Sigmoid colon (tissue), 6 donors: ENCODE measurements at regions not wholly inside any gene's neighbourhood (a gene's known extent, or its start where the extent isn't known, plus 50 kb on each side); places are given as distances from the start of the nearest gene placed in this dataset.

Source experiments
- DNase-seq: peaks from one replicate; pipeline ENCODE4 v3.0.0-alpha.2; 2019
- H3K27ac ChIP-seq, 4 donors: fragments of 200-600 bp; sonication (generic); one replicate each; pipeline ENCODE4 v1.5.1; 2016 to 2019; ENCODE audit warnings: mild to moderate bottlenecking in 1 of 4
- H3K27me3 ChIP-seq, 3 donors: fragments of 200-600 bp; sonication (generic); one replicate each; pipeline ENCODE4 v1.5.1; 2019; ENCODE audit warnings: mild to moderate bottlenecking in 1 of 3
- H3K36me3 ChIP-seq, 4 donors: fragments of 200-600 bp; sonication (generic); one replicate each; pipeline ENCODE4 v1.5.1; 2016 to 2019
- H3K4me1 ChIP-seq, 4 donors: fragments of 200-600 bp; sonication (generic); one replicate each; pipeline ENCODE4 v1.5.1; 2017 to 2019
- H3K4me3 ChIP-seq, 4 donors: fragments of 200-600 bp; sonication (generic); one replicate each; pipeline ENCODE4 v1.5.1; 2017 to 2019; ENCODE audit warnings: mild to moderate bottlenecking in 2 of 4, moderate library complexity in 1 of 4
- H3K9me3 ChIP-seq, 4 donors: fragments of 200-600 bp in 3 of 4; sonication (generic) in 3 of 4; one replicate each; pipeline versions ENCODE4 v1.5.1 to v1.6.1; 2013 to 2019
- EP300 ChIP-seq, 4 donors: sonication (generic); formaldehyde crosslinking; IDR thresholded peaks; one replicate each; pipeline ENCODE4 v1.6.1; 2017; ENCODE audit warnings: antibody characterized with exemption in 4 of 4
- POLR2A ChIP-seq, 2 donors: fragments of 450-650 bp; IDR thresholded peaks; one replicate each; pipeline ENCODE4 v1.6.1; 2016; ENCODE audit warnings: antibody characterized with exemption in 2 of 2, mild to moderate bottlenecking in 2 of 2, moderate library complexity in 2 of 2
- POLR2AphosphoS5 ChIP-seq, 4 donors: sonication (generic); formaldehyde crosslinking; IDR thresholded peaks; one replicate each; pipeline ENCODE4 v1.6.1; 2017; ENCODE audit warnings: antibody characterized with exemption in 4 of 4
- WGBS, 2 donors: extraction: QIAGEN DNeasy Blood & Tissue Kit; methylation state at CpG; one replicate each; pipeline ENCODE4 v1.1.7; 2013; 5-methylcytosine and 5-hydroxymethylcytosine counted together
- intact Hi-C: fragments of 100-400 bp; cut with DNase I; formaldehyde crosslinking; loops from one replicate; pipeline ENCODE4 v1.15.1; 2023
- TF ChIP-seq, protein P1 (sequence below), 4 experiments: fragments of 450-650 bp in 3 of 4; fragments of 200-600 bp in 1 of 4; IDR thresholded peaks; one replicate each; pipeline ENCODE4 v1.5.1; 2016 to 2019; ENCODE audit warnings: antibody characterized with exemption in 4 of 4, mild to moderate bottlenecking in 3 of 4, moderate library complexity in 2 of 4
- donor health status: healthy with polysubstance abuse.
- donor health status: healthy.

- Histone ChIP-seq H3K9me3 (no peaks in the 10 kb centered on the region), H3K27me3 (no peaks in the 10 kb centered on the region), H3K4me1 (peaks cover 0 to 19% (median 14%) of the 10 kb centered on the region in 4 donors), H3K27ac (peak overlapping the region in 3 of 4 donors; percentile 3 to 52 (median 3)), H3K36me3 (no peaks in the 10 kb centered on the region), H3K4me3 (no peak overlapping the region)
- intact Hi-C loops = no loop called here
- 18 to 20% methylated on average over 6 of the region's 6 CpGs for WGBS, 2 donors
- no peak for DNase-seq
- TF ChIP-seq POLR2A (IDR thresholded peaks at IDR 0.05) (no peak), POLR2AphosphoS5 (IDR thresholded peaks at IDR 0.05) (no peak)
Measured at GRCh38 chr20:53708129-53708968, 114.7 kb upstream of the ZNF217 start.

- no peak overlapping the region for H3K4me3 ChIP-seq
- 67 to 69% methylated on average over 6 of the region's 6 CpGs for WGBS, 2 donors
- no peaks in the 10 kb centered on the region for H3K36me3 ChIP-seq
- no peaks in the 10 kb centered on the region for H3K9me3 ChIP-seq
- H3K27me3 ChIP-seq = no peaks in the 10 kb centered on the region
- TF ChIP-seq, protein P1, sequence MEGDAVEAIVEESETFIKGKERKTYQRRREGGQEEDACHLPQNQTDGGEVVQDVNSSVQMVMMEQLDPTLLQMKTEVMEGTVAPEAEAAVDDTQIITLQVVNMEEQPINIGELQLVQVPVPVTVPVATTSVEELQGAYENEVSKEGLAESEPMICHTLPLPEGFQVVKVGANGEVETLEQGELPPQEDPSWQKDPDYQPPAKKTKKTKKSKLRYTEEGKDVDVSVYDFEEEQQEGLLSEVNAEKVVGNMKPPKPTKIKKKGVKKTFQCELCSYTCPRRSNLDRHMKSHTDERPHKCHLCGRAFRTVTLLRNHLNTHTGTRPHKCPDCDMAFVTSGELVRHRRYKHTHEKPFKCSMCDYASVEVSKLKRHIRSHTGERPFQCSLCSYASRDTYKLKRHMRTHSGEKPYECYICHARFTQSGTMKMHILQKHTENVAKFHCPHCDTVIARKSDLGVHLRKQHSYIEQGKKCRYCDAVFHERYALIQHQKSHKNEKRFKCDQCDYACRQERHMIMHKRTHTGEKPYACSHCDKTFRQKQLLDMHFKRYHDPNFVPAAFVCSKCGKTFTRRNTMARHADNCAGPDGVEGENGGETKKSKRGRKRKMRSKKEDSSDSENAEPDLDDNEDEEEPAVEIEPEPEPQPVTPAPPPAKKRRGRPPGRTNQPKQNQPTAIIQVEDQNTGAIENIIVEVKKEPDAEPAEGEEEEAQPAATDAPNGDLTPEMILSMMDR (IDR thresholded peaks at IDR 0.05) = peak in 1 of 4 experiments; percentile 13
- TF ChIP-seq POLR2A (IDR thresholded peaks at IDR 0.05) = no peak
- no peak for DNase-seq
- intact Hi-C loops = no loop called here
- H3K27ac ChIP-seq = peak overlapping the region in 3 of 4 donors; percentile 3 to 52 (median 21)
- peaks cover 0 to 19% (median 14%) of the 10 kb centered on the region in 4 donors for H3K4me1 ChIP-seq
Measured at GRCh38 chr20:53707371-53708055, 113.9 kb upstream of the ZNF217 start.

DNA sequence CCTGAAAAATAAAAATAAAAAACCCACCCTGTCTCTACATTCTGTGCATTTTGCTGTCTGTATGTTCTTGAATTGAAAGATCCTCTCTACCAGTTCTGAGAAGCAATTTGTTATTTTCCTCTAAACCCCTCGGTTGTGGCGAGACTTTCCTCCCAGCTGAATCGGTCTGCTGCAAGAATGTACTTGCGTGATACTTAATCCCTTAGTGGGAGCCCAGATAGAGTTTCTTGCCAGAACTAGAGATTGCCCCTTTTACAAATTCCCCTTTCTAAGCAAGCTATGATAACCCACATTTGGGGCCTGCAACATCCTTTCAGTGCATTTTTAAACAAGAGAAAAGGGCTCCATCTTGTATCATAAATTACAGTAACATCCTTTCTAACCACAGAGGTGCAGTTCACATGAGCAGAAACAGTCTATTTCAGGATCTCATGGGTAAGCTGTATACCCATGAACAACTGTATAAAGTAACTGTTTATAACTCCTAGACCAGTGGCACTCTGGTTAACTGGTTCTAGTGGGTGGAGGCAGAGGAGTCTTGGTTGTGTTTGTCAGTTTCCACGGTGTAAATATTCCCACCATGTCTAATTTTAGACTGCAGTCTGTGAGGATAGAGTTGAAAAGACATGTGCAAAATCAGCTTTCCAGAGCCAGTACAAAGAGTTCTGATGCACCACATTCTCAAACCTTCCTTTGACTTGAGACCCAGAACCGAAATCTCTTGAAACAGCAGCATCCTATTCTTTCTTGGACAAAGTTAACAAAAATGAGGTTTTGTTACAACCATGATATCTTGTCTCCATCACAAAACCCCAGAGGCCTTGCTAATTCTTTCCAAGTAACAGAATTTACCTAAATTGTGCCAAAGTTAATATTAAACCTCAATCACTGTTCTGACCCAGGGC, 113.1 kb upstream of the ZNF217 start:
- intact Hi-C loops = no loop called here
- WGBS, 2 donors = 36 to 62% methylated on average over 6 of the region's 6 CpGs
- Histone ChIP-seq H3K9me3 (no peaks in the 10 kb centered on the region), H3K27me3 (no peaks in the 10 kb centered on the region), H3K4me1 (peaks cover 0 to 19% (median 14%) of the 10 kb centered on the region in 4 donors), H3K36me3 (no peaks in the 10 kb centered on the region), H3K27ac (peak overlapping the region in 2 of 4 donors; percentile 21 to 52), H3K4me3 (no peak overlapping the region)
- no peak for DNase-seq
- TF ChIP-seq POLR2A (IDR thresholded peaks at IDR 0.05) = peak in 1 of 2 donors; percentile 1
- TF ChIP-seq, protein P1 (IDR thresholded peaks at IDR 0.05) = no peak

- H3K27ac ChIP-seq = no peak overlapping the region
- no peaks in the 10 kb centered on the region for H3K27me3 ChIP-seq
- 88 to 92% methylated on average over 2 of the region's 2 CpGs for WGBS, 2 donors
- no peaks in the 10 kb centered on the region for H3K36me3 ChIP-seq
- intact Hi-C loops = no loop called here
- peaks cover 0 to 19% (median 14%) of the 10 kb centered on the region in 4 donors for H3K4me1 ChIP-seq
- TF ChIP-seq POLR2AphosphoS5 (IDR thresholded peaks at IDR 0.05) (no peak), EP300 (IDR thresholded peaks at IDR 0.05) (no peak), POLR2A (IDR thresholded peaks at IDR 0.05) (no peak)
- TF ChIP-seq, protein P1 (IDR thresholded peaks at IDR 0.05) = no peak
- no peaks in the 10 kb centered on the region for H3K9me3 ChIP-seq
- H3K4me3 ChIP-seq = no peak overlapping the region
- no peak for DNase-seq
Measured at GRCh38 chr20:53706008-53706465, 112.4 kb upstream of the ZNF217 start.
